ENCODE measurements at regions not wholly inside any gene's neighbourhood (a gene's known extent, or its start where the extent isn't known, plus 50 kb on each side); places are given as distances from the start of the nearest gene placed in this dataset.

DNA sequence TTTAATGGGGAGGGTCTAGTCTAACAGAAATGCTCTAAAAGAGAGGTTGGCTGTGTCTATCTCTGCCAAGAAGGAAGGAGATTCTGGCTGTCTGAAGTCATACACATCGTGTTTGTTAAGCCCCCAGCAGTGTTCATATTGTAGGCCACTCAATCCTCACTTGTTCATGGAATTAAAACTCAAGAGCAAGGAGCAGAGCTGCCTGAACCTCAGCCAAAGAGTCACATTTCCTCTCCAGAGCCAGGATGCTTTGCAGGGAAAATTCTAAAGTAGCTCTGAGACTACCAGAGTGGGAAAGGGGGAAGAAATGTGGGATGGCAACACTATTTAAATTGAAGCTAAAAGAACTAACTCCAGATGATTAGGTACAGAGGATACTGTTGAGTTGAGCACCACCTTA, 190.7 kb upstream of the CXCR4 start:
- TF ChIP-seq, protein P1, sequence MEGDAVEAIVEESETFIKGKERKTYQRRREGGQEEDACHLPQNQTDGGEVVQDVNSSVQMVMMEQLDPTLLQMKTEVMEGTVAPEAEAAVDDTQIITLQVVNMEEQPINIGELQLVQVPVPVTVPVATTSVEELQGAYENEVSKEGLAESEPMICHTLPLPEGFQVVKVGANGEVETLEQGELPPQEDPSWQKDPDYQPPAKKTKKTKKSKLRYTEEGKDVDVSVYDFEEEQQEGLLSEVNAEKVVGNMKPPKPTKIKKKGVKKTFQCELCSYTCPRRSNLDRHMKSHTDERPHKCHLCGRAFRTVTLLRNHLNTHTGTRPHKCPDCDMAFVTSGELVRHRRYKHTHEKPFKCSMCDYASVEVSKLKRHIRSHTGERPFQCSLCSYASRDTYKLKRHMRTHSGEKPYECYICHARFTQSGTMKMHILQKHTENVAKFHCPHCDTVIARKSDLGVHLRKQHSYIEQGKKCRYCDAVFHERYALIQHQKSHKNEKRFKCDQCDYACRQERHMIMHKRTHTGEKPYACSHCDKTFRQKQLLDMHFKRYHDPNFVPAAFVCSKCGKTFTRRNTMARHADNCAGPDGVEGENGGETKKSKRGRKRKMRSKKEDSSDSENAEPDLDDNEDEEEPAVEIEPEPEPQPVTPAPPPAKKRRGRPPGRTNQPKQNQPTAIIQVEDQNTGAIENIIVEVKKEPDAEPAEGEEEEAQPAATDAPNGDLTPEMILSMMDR (IDR thresholded peaks at IDR 0.05; ENCODE audit: insufficient read depth, low read depth, low read length): no peak
- no peak for TF ChIP-seq EZH2 (IDR thresholded peaks at IDR 0.05; ENCODE audit: insufficient read depth, low read length)
